22Rv1 (cell line): ENCODE measurements at regions not wholly inside any gene's neighbourhood (a gene's known extent, or its start where the extent isn't known, plus 50 kb on each side); places are given as distances from the start of the nearest gene placed in this dataset.

ENCODE experiments used
- CTCF ChIP-seq: fragments of 450-650 bp; IDR thresholded peaks from 2 replicates; pipeline ENCODE4 v1.5.1; 2017; ENCODE audit warnings: mild to moderate bottlenecking
- ZFX ChIP-seq: fragments of 450-650 bp; IDR thresholded peaks from 2 replicates; pipeline ENCODE4 v1.6.1; 2017; ENCODE audit warnings: antibody characterized with exemption, borderline replicate concordance

- no peak for TF ChIP-seq CTCF
- no peak for TF ChIP-seq ZFX
Observed at GRCh38 chr4:175983636-175984035, 82.0 kb upstream of the WDR17 start.
